Astrocyte of the hippocampus (primary cell): ENCODE measurements at regions not wholly inside any gene's neighbourhood (a gene's known extent, or its start where the extent isn't known, plus 50 kb on each side); places are given as distances from the start of the nearest gene placed in this dataset.

Source experiments
- DNase-seq: peaks from one replicate; pipeline ENCODE4 v3.0.0; 2011; ENCODE audit warnings: low read depth, low spot score

DNA sequence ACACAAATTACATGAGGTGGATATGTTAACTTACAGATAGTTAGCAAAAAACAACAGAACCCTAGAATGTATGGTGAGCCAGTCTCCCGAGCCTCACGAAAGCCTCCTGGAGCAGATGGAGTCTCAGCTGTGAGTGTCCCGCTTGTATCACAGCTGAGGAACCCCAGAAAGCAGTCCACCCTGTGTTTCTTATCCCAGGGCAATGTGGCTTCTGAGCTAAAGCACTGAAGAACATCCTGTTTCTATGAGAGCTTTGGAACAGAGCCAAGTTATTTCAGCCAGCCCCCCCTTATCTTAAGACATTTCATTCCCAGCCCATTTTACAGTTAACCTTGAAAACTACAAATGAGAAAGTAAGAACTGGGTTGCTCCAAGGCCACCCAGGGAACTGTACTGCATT is 1220.9 kb upstream of the CDH6 start:
- no peak for DNase-seq

DNA sequence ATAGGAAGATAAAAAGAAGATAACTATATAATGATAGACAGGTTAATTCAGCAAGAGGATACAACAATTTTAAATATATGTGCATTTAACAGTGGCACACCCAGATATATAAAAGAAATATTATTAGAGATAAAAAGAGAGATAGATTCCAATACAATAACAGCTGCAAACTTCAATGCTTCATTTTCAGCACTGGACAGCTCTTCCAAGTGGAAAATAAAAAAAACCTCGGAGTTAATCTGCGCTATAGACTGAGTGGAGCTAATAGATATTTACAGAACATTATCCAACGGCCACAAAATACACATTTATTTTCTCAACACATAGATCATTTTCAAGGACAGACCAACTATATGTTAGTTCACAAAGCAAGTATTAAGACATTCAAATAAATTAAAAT is 1229.5 kb upstream of the CDH6 start:
- peak; percentile 1 for DNase-seq

DNA sequence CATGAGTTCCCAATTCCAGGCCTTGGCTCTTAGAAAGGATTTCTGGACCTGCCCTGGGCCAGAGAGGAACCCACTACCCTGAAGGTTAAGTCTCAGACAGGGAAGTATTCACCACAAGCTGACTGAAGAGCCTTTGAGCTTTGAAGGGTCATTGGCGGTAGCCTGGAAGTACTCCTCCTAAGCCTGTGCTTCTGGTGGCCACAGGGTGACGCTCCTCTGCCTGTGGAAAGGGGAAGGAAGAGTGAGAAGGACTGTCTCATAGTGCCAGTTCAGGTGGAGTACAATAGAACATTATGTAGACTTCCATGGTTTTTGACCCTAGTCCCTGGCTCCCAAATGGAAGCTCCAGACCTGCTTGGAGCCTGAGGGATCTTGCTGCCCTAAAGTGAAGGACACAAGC is 1233.2 kb upstream of the CDH6 start:
- no peak for DNase-seq

DNA sequence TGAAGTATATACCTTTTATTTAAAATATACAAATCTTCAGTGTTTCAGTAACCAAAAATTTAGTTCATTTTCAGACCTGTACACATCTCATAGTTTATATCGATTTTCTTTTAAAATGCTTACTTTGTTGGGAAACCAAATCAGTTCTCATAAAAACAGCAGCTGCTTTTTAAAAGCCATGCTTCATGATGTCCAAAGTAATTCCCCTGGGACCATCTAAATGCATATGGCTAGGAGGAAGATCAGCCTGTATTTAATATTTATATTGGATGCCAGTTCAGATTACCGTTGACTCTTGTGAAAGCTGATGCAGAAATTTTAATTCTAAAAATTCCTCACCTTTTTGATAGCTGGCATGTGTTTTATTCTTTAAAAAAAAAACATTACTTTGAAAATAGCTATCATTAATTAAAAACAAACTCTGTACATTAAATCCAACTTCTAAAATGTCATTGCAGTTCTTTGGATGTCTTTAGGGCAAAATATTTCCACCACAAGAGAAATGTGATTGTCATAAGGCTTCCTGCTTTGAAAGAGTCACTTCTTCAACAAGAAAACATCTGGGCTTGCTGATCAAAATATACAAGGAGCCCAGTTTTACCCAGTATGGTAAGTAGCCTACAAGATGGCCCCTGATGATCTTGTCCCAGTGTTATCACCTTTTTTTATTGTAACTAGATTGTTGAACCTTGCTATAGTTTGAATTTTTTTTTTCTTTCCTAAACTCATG is 1242.9 kb upstream of the CDH6 start:
- DNase-seq = no peak

DNA sequence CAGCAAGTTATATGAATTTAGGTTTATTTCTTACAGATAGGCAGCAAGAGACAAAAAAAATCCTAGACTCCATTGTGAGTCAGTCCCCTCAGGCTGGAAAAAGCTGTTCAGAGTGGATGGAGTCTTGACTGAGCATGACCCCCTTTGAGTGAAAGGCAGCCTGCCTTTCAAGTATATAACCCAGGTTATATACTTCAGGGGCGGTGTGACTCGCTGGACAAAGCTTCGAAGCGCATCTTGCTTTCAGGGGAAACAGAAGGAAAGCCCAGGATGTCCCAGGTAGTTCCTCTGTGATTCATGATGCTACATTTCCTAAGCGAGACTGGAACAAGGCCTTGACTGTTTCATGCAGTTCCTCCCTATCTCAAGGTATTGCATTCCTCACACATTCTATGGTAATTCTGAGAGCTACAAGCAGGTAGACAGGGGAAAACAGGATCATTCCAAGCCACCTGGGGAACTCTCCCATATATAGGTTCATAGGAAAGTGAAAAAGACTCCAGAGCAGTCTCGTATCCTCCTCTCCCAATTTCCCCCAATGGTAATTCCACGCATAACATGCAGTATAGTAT is 1244.1 kb upstream of the CDH6 start:
- no peak for DNase-seq

DNA sequence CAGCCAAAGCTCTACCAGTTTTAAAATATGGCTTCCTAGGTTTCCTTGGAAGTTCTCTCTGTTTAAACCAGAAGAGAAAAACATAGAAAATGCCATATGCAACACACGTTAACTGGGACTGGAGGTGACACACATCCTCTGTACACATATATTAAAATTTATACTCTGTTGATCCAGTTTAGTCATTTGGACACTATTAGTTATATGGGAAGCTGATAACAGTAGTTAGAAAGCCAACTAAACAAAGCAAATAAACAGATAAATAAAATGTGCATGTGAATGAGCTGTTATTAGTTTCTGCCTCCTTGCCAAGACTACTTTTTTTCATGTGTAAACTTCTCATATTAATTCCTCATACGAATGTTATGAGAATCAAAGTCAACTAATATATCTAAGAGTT is 1249.2 kb upstream of the CDH6 start:
- no peak for DNase-seq

DNA sequence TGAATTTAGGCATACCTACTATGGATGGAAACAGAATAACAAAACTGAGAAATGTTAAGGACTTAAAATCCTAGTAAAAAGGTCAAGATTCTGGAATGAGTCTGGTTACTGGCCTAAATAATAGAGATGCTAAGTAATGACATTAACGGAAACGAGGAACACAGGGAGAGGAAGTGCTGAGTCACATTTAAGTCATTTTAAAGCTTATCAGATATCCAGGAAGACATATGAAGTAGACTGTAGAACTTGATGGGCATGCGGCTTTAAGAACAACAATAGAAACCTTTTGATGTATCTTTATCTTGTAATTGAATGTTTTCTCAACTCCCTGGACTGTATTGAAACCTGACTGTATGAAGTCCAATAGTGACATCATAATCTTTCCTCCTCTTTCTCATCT is 1251.4 kb upstream of the CDH6 start:
- DNase-seq = no peak

DNA sequence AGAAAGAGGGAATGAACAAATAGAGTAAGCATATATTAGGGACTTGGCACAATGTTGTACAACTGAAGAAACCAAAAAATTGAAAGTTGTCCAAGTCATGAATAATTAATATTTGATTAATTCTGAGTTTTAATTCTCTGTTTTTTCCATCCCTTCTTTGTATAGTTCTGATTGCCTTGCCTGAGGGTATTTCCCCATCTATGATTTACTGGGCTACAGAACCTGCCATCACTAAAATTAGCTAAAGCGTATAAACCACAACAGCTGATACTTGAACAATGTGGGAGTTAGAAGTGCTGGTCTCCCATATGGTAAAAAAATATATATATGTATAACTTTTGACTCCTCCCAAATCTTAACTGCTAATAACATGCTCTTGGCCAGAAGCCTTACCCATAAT is 1253.5 kb upstream of the CDH6 start:
- no peak for DNase-seq

DNA sequence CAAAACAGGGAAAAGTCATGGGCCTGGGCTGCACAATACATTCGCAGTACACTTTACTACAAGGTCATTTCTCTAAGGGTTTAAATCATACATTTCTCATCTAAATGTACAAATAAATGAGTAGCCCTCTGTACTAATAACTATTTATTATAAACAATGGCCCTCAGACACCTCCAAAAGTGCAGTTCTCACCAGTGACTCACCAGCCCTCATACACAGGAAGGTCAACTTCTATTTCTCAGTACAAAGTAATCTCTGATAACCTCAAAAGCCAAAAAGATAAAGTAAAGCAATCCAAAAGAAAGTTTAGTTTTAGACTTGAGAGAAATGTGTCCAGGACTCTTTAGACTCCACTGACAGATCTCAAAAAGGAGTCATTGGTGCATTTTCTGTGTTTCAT is 1258.1 kb upstream of the CDH6 start:
- no peak for DNase-seq

DNA sequence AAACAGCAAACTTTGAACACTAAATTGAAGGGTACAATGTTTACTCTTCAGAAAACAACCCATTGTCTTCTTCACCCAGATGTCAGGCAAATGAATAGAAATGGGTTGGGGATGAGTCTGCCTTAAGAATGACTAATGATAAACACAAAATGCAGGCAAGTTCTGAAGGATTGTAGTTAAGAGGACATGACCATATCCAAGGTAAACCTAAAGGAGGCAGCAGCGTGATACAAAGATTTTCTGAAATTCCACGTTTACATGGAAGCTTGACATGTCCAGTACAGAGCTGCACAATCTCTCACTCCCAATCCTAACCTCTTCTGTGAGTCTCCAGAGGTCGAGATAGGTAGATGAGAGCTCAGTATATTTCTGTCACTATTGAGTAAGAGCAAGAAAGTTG is 1263.2 kb upstream of the CDH6 start:
- DNase-seq = no peak

DNA sequence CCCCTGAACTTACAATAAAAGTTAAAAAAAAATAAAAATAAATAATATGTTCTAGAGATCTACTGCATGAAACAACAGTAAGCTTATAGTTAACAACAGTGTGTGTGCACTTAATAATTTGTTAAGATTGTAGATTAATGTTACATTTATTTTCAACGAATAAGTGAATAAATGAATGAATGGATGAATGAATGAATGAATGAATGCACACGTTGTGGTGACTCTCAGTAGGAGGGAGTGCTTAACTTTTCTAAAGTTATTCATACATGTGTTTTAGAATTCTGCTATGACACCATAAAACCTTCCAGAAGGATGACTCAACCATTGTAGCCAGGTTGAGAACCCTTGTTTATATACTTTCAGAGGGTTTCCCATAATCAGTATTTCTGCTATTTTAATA is 1269.4 kb upstream of the CDH6 start:
- no peak for DNase-seq

DNA sequence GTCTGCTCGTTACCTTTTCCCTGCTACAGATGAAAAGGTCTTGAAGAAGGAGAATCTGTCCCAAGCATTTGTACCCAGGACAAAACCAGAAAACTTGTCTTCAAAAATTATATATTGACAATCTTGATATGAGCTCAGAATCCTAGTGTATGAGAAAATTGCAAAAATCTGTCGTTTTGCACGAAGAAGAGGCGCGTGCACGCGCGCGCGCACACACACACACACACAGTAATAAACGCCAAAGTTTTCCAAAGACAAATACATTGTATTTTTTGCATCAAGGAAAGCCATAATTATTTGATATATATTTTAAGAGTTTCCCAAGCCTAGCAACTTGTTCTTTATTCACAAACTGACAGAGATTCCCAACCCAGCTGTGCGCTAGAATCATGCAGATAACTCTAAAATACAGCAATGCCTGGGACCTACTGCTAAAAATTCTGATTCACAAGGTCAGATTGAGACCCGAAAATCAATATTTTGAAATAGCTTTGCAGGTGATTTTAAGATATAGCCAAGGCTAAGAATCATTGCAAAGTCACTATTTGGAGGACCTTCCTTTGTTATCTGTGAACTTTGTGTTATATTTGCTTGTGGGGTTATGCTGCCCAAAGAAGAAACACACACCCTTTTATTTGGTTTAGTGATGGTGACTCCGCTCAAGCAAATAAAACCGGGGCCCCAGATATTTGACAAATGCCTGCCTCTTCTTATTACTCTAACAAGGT is 1287.7 kb upstream of the CDH6 start:
- DNase-seq = no peak

DNA sequence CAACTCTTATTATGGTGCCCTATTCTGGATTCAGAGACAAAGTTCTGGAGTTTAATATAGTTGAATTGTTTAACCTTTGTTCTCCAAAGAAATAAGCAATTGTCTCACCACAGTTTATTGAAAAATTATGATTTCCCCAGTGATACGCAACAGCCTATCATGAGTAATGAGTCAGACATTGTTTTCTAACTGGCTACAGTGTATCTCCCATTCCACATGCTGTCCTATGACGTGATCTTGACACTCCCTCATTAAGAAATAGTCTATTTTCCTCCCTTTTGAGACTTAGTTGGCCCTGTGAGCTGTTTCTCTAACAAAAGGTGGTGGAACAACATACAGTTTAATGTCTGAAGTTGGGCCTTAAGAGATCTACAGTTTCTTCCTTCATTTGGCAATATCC is 1290.6 kb upstream of the CDH6 start:
- DNase-seq = no peak

DNA sequence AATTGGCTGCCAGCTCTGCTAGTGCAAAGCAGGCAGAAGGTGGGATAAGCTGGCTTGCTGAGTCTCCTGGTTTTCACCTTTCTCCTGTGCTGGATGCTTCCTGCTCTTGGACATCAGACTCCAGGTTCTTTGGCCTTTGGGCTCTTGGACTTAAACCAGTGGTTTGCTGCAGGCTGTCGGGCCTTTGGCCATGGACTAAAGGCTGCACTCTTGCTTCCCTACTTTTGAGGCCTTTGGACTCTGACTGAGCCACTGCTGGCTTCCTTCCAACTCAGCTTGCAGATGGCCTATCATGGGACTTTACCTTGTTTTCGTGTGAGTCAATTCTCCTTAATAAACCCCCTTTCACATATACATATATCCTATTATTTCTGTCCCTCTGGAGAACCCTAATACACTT is 1293.9 kb upstream of the CDH6 start:
- no peak for DNase-seq

DNA sequence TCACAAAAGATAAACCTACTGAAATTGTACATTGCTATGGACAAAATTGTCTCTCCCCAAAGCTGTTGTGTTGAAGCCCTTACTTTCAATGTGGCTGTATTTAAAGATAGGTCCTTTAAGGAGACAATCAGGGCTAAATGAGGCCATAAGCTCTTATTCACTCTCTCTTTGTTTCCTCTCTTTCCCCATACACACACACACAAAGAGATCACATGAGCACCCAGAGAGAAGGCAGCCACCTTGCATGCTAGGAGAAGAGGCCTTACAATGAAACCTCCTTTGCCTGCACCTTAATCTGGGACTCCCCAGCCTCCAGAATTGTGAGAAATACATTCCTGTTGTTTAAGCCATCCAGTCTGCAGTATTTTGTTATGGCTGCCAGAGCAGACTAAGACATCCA is 1295.6 kb upstream of the CDH6 start:
- DNase-seq = no peak

DNA sequence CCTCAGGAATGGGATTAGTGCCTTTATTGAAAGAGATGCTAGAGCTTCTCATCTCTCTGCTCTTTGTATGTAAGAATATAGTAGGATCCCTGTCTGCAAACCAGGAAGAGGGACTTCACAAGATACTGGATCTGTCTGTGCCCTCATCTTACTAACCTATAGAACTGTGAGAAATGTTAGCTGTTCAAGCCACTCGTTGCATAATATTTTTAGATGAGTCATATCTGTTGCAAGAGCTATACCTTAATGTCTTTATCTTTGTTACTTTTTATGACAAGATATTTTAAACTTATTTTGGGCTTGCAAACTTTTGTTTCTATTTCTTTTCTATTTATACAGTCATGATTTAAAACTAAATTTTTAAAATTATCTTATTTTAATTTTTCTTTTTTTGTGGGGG is 1296.8 kb upstream of the CDH6 start:
- DNase-seq = no peak

DNA sequence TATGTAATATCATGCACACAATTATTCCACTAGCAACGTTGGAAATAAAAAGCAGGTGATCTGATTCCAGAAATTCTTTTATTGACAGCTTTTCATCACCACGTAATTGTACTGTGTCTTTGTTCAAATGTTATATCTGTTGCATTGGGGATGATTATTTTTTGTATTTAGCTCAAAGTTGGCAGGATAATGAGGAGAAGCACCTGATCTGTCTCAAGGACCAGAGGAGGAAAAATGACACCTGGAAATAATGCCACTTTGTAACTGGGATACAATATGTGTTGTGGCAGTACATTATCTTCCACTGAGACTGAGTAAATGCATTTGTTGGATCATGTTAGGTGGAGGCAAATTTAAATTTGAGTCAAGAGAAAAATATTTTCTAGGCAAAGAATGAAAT is 1298.8 kb upstream of the CDH6 start:
- no peak for DNase-seq

DNA sequence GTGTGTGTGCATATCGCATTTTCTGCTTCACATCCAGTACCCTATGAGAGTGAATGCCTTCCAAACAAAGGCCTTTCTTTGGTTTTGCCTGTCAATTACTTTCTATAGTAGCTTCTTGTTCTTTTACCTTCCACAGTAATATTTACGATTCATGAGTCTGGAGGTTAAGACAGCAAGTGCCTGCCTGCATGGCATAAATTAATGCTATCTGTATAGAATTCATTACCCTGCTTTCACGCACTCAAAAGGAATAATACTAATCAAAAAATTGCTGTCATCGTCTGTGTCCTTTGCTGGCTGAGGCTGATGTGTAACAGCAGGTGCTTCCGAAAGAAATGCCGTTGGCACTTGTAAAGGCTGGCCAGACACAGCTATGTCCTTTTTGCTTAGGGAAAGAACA is 1304.4 kb upstream of the CDH6 start:
- no peak for DNase-seq

DNA sequence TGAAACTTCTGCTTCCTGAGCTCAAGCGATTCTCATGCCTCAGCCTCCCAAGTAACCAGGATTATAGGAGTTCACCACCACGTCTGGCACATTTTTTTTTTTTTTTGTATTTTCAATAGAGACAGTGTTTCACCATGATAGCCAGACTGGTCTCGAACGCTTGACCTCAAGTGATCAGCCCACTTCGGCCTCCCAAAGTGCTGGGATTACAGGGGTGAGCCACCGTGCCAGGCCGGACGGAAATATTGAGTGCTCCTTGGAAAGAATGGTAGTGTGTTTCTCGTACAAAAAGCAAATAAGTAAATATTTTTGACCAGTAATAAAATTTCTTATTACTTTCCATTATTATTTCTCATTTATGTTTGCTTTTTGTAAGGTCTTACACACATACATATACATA is 1307.9 kb upstream of the CDH6 start:
- no peak for DNase-seq

DNA sequence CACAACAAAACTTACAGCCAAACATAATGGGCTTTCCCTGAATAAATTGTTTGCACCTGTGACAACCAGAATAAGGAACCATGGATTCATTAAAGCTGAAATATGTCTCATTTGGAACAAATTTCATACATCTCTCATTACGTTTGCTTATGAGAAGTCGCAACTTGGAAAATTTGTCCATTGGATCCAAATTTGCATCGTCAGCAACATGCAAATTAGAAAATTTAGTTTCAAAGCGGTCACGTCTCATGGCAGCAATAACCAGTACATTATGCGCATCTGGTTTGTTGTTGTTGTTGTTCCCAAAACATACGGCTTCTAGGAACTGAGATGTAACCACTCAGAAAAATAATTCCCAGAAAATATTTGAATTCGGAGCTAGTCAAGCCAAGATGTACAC is 1311.5 kb upstream of the CDH6 start:
- no peak for DNase-seq

DNA sequence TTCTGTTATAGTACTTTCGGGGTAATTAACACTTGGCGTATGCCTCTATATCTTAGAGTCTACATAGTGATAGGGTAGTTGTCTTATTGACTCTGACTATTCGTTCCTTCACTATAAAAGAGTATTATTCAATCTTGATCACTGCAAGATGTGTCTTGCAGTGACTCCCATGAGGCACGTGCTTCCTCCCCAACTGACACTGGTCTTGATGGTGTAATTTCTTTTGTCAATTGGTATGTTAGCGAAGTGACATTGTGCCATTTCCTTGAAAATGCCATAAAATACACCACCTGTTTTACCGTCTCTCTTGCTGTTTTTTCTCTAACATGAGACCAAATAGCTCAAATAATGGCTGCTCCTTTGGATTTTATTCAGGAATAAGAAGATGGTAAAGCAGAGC is 1314.1 kb upstream of the CDH6 start:
- no peak for DNase-seq

DNA sequence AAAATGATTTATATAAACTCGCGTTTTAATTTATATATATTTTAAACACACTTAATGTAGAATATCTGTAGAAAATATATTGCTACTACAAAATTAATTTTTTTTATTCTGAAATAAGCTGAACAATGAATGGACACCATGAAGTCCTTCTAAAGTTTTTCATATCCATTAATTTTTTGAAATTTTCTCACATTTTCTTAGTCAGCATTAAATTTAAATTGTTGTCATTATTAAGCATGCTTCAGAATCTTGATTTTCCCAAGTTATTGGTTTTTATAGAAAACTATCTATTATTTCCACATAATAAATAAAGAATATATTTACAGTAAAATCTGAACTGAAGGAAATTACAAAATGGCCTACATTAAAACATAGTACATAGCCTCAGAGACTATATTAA is 1314.9 kb upstream of the CDH6 start:
- no peak for DNase-seq

DNA sequence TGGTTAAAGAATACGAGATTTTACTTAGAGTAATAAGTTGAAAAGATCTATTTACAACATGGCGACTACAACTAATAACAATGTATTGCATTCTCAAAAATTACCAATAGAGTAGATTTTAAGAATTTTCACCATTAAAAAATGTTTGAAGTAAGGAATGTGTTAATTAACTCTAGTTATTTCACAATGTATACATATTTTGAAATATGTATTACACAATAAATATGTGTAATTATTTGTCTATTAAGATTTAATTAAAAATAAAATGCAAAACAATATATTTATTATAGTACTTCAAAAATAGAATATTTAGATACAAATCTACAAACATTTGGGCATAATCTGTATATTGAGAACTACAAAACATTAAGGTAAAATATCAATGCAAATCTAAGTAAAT is 1326.3 kb upstream of the CDH6 start:
- DNase-seq = no peak
